GM10248 (cell line): ENCODE measurements at regions not wholly inside any gene's neighbourhood (a gene's known extent, or its start where the extent isn't known, plus 50 kb on each side); places are given as distances from the start of the nearest gene placed in this dataset.

Experiments
- CTCF ChIA-PET: fragments of 300-600 bp; sonication (Branson Sonifier 250); formaldehyde crosslinking; extraction: SDS; loops from one replicate; lab custom pipeline; 2021; ENCODE audit warnings: antibody characterized with exemption; lab: Yijun Ruan, JAX
- POLR2A ChIA-PET: fragments of 350-650 bp; sonication (Branson Sonifier 250); formaldehyde crosslinking; extraction: SDS; loops from one replicate; lab custom pipeline; 2020; ENCODE audit warnings: antibody characterized with exemption; lab: Yijun Ruan, JAX
- DNase-seq: peaks from one replicate; pipeline ENCODE4 v3.0.0; 2012; ENCODE audit errors: extremely low spot score
- TF ChIP-seq, protein P1 (sequence below): IDR thresholded peaks from 2 replicates; pipeline ENCODE4 v1.5.1; 2012; ENCODE audit warnings: mild to moderate bottlenecking, low read depth; ENCODE audit errors: extremely low read depth, missing control alignments, control extremely low read depth

DNA sequence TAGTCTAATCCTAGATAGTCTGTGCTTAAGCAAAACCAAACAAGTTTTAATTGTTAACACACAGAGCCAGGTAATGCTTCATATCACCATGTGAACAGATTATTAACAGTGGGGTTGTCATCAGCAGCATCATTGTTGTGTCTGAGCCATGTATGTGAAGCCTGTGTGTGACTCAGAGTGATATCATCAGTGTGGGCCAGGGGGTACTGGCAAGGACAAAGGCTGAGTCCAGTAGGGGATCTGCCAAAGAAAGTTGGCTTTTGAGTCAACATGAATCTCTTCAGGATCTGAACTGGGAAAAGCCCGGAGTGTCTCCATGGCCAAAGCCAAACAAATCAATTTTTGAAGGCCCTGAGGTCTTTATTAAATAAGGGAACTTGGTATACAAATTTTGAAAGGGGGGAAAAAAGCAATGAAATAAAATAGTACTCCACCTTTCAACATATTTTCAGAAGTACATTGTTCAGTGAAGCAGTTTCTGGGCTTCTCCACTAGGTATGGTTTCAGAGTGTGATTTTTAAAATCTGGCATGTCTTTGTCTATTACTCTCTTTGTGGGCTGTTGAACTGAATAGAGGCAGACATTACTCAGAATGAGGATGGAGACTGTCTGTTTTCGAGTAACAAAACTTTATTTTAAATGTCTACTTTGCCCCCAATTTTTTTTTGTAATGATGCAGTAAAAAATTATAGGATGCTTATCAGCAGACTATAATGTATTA, 444.2 kb upstream of the JAG1 start:
- POLR2A ChIA-PET, result no interaction called here
- CTCF ChIA-PET, result no interaction called here
- TF ChIP-seq, protein P1, sequence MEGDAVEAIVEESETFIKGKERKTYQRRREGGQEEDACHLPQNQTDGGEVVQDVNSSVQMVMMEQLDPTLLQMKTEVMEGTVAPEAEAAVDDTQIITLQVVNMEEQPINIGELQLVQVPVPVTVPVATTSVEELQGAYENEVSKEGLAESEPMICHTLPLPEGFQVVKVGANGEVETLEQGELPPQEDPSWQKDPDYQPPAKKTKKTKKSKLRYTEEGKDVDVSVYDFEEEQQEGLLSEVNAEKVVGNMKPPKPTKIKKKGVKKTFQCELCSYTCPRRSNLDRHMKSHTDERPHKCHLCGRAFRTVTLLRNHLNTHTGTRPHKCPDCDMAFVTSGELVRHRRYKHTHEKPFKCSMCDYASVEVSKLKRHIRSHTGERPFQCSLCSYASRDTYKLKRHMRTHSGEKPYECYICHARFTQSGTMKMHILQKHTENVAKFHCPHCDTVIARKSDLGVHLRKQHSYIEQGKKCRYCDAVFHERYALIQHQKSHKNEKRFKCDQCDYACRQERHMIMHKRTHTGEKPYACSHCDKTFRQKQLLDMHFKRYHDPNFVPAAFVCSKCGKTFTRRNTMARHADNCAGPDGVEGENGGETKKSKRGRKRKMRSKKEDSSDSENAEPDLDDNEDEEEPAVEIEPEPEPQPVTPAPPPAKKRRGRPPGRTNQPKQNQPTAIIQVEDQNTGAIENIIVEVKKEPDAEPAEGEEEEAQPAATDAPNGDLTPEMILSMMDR, result no peak
- DNase-seq, result no peak

DNA sequence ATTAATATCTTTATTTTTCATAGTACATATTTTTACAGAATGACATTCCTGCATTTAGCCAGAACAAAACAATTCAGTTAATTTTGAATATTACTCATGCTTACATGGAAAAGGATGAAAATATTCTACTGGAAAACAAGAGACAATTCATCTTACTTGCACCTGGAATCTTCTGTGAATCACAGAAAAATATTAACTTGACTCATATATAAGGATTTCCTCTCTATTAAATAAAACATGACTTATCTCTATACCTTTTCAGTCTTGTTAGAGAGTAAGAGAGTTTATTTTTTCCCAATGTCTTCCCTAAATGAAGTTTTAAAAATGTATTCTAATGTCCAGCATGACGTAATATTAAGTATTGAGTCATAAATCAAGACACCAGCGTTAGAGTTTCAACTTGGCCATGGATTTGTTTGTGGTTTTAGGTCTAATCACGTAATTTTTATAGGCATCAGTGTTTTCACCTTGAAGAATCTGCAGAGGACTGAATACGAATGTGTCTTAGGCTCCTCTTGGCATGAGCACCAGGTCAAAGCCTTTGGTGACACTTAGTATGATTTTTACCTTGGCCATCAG, 445.1 kb upstream of the JAG1 start:
- CTCF ChIA-PET, result interaction anchor here (1.3 kb wide), 1 partner anchor 12 kb away, joined by 3 read pairs; no protein-coding TSS in a partner anchor
- POLR2A ChIA-PET, result no interaction called here
- TF ChIP-seq, protein P1, result no peak
- no peak for DNase-seq

DNA sequence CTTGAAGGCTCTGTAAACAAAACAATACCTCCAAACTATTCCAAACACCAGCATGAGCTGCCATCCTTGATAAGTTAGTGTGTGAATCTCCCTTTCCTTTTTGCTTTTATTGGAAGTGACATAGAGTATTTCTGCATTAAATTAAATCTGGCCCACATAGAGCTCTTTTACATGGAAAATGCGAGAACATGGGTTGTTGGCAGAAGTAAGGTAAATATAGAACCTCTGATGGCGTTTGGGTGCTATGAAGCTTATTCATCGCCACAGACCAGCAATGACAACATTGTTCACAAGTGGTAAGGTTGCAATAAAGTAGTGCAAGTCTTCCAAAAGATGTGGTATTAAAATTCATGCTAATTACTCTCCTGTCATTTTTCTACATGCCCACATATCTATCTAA, 445.8 kb upstream of the JAG1 start:
- DNase-seq, result no peak
- ChIA-PET CTCF (interaction anchor here (1.3 kb wide), 1 partner anchor 11 kb away, joined by 3 read pairs; no protein-coding TSS in a partner anchor), POLR2A (no interaction called here)
- TF ChIP-seq, protein P1, result no peak

DNA sequence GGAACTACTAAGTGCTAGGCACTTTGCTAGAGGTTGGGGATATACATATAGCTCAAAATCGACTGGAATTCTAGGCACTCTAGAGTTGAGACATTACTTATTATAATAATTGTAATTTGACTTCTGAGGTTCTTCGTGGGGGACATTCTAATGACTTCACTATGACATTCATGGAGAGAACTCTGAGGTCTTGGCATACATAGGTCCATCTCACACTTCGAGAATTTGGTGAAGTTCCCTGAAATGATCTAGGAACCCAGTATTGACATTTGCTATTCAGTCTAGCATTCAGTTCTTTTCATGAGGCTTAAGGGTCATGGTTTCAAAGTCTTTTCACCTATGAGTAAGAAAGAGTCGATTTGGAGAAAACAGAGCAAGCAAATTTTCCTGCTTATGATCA, 446.6 kb upstream of the JAG1 start:
- ChIA-PET POLR2A (no interaction called here), CTCF (interaction anchor here (1.3 kb wide), 1 partner anchor 10 kb away, joined by 3 read pairs; no protein-coding TSS in a partner anchor)
- TF ChIP-seq, protein P1, result no peak
- DNase-seq, result no peak

DNA sequence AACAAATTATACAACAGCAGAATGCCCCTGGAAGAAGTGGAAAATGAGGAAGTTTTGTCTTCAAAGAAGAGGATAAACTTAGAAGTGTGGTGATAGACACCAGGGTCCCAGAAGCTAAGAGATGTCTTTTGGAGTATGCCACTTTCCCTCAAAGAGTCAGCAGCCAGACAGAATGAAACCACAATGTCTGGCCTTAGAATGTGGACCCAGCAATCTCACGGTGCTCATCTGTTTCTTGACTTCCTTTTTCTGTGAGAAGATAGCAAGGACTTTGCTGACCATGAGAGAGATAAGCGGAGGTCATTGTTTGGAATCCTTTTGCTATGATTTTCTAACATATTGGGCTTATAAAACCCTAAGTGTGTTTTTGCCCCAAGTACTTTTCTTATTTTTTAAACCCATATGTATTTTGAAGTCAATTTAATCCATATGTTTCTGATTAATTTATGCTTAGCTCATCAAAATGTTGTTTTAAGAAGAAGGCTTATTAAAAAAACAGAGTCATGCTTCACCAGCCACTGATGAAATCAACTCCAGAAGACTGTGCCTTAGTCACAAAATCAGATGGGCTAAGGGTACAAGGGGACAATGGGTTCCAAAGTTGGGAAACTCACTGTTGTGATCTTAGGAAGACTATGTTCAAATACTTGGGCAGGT, 451.2 kb upstream of the JAG1 start:
- no peak for DNase-seq
- CTCF ChIA-PET, result interaction anchor here (1.5 kb wide), 1 partner anchor 15 kb away, joined by 3 read pairs; no protein-coding TSS in a partner anchor
- POLR2A ChIA-PET, result no interaction called here
- TF ChIP-seq, protein P1, result no peak

DNA sequence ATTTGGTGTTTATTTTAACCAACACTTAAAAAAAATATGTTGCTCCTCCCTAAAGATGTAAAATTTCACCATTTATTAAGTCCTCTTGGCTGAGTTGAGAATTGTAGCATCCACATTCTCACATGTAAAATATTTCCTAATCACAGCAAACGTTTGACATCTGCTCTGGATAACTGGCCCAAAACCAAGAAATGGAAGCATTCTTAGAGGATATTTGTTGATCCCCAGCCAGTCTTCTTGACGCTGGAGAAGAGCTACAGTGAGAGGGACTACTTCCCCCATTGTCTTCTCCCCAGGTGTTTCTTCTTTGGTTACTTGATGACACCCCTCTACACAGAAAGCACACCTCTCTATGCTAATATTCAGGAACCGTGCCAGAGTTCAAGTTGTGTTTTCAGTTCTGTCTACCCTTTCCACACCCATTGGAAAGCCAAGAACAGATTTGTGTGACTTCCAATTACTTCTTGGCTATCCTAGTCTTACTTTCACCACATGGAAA, 454.5 kb upstream of the JAG1 start:
- TF ChIP-seq, protein P1, result no peak
- ChIA-PET POLR2A (no interaction called here), CTCF (no interaction called here)
- no peak for DNase-seq
